ENCODE measurements at regions not wholly inside any gene's neighbourhood (a gene's known extent, or its start where the extent isn't known, plus 50 kb on each side); places are given as distances from the start of the nearest gene placed in this dataset.

DNA sequence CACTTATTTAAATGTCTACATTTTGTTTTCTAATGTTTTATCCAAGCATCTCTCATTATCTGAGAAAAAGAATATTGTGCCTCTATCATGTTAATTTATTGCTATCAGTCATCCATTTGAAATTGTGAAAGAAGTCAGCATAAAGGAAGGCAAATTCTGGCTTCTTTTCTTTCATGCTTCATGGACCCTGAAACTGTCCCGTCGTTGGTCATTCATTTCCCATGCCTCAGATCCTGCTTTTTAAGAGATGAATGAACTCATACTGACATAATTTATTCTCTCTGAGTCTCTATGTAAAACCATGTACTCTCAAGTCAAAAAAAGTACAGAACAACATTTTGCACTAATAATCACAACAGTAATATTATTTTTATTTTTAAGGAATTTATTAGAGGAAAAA, 2512.0 kb downstream of the PCDH9 start:
- Histone ChIP-seq H3K4me3 (no peak overlapping the region), H3K27me3 (replicated peaks; ENCODE audit: insufficient read depth) (no peaks in the 10 kb centered on the region), H3K36me3 (no peaks in the 10 kb centered on the region), H3K4me1 (replicated peaks) (no peaks in the 10 kb centered on the region), H3K9me3 (no peaks in the 10 kb centered on the region), H3K27ac (no peak overlapping the region)
- 83% methylated on average over 2 of the region's 2 CpGs for WGBS
- TF ChIP-seq, protein P1, sequence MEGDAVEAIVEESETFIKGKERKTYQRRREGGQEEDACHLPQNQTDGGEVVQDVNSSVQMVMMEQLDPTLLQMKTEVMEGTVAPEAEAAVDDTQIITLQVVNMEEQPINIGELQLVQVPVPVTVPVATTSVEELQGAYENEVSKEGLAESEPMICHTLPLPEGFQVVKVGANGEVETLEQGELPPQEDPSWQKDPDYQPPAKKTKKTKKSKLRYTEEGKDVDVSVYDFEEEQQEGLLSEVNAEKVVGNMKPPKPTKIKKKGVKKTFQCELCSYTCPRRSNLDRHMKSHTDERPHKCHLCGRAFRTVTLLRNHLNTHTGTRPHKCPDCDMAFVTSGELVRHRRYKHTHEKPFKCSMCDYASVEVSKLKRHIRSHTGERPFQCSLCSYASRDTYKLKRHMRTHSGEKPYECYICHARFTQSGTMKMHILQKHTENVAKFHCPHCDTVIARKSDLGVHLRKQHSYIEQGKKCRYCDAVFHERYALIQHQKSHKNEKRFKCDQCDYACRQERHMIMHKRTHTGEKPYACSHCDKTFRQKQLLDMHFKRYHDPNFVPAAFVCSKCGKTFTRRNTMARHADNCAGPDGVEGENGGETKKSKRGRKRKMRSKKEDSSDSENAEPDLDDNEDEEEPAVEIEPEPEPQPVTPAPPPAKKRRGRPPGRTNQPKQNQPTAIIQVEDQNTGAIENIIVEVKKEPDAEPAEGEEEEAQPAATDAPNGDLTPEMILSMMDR (IDR thresholded peaks at IDR 0.05): no peak
- TF ChIP-seq POLR2A (IDR thresholded peaks at IDR 0.05) (no peak), POLR2AphosphoS5 (IDR thresholded peaks at IDR 0.05) (no peak)
- intact Hi-C loops (cut with DNase I): no loop called here
- no peak for DNase-seq (ENCODE audit: low spot score)

DNA sequence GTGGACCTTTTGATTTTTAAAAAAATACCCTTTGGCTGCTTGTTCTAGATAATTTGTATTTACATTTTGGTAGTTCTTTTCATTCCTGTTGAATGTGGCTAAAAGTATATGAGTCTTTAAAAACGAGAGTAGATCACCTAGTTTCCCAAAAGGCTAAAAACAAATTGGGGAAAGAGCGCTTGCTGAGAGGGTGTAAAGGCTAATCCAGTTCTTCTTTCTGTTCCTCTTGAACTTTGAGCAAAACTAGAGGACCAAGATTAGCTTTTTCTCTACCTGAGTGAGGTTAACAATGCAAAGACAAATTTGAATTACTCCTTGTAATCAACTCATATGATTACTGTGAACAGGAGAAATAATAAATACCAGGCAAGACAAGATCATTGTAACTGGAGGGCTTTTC, 2513.2 kb downstream of the PCDH9 start:
- Histone ChIP-seq H3K27me3 (replicated peaks; ENCODE audit: insufficient read depth) (no peaks in the 10 kb centered on the region), H3K9me3 (no peaks in the 10 kb centered on the region), H3K4me1 (replicated peaks) (no peaks in the 10 kb centered on the region), H3K4me3 (no peak overlapping the region), H3K27ac (no peak overlapping the region), H3K36me3 (no peaks in the 10 kb centered on the region)
- intact Hi-C loops (cut with DNase I): no loop called here
- no peak for DNase-seq (ENCODE audit: low spot score)
- TF ChIP-seq, protein P1 (IDR thresholded peaks at IDR 0.05): no peak
- TF ChIP-seq POLR2A (IDR thresholded peaks at IDR 0.05) (no peak), POLR2AphosphoS5 (IDR thresholded peaks at IDR 0.05) (no peak)
- WGBS: 48% methylated on average over 2 of the region's 2 CpGs

DNA sequence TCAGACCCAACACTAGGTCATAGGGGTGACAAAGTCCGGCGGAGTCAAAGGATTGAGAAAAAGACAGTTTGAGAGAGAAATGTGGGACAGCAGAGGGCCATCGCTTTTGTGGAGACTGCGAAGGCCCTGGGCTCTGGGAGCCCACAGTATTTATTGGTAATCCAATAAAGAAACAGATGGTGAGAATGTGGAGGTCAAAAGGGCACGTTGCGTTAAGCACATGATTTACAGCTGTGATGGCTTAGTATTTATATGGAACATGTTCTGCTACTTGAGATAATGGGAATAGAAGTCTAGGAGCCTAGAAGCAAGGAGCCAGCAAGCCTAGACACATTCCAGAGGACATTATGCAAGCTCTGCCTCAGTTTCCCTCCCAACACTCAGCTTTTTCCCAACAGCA, 2521.1 kb downstream of the PCDH9 start:
- H3K4me3 ChIP-seq: no peak overlapping the region
- intact Hi-C loops (cut with DNase I): no loop called here
- H3K4me1 ChIP-seq (replicated peaks): no peaks in the 10 kb centered on the region
- no peak overlapping the region for H3K27ac ChIP-seq
- no peak for DNase-seq (ENCODE audit: low spot score)
- WGBS: 36% methylated on average over 6 of the region's 6 CpGs
- TF ChIP-seq POLR2AphosphoS5 (IDR thresholded peaks at IDR 0.05) (no peak), POLR2A (IDR thresholded peaks at IDR 0.05) (no peak)
- TF ChIP-seq, protein P1 (IDR thresholded peaks at IDR 0.05): no peak
- no peaks in the 10 kb centered on the region for H3K36me3 ChIP-seq
- no peaks in the 10 kb centered on the region for H3K9me3 ChIP-seq
- H3K27me3 ChIP-seq (replicated peaks; ENCODE audit: insufficient read depth): no peaks in the 10 kb centered on the region

DNA sequence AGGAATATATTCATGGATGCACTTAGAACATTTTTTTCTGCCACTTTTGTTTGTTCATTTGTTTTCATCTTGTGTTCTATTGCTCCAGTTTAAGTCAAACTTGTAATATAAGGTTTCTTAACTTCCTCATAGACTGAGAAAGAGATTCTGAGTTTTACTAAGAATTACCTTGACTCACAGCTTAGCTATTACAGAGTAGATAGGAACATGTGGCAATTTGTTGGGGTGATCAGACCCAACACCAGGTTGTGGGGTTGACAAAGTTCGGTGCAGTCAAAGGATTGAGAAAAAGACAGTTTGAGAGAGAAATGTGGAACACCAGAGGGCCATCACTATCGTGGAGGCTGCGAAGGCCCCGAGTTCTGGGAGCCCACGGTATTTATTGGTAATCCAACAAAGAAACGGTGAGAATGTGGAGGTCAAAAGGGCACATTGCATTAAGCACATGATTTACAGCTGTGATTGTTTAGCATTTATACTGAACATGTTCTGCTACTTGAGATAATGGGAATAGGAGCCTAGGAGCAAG, 2526.0 kb downstream of the PCDH9 start:
- no peak overlapping the region for H3K4me3 ChIP-seq
- WGBS: 43% methylated on average over 6 of the region's 6 CpGs
- H3K27ac ChIP-seq: no peak overlapping the region
- no peaks in the 10 kb centered on the region for H3K4me1 ChIP-seq (replicated peaks)
- no peaks in the 10 kb centered on the region for H3K36me3 ChIP-seq
- DNase-seq (ENCODE audit: low spot score): no peak
- TF ChIP-seq POLR2A (IDR thresholded peaks at IDR 0.05) (no peak), POLR2AphosphoS5 (IDR thresholded peaks at IDR 0.05) (no peak)
- TF ChIP-seq, protein P1 (IDR thresholded peaks at IDR 0.05): no peak
- intact Hi-C loops (cut with DNase I): no loop called here
- no peaks in the 10 kb centered on the region for H3K27me3 ChIP-seq (replicated peaks; ENCODE audit: insufficient read depth)
- H3K9me3 ChIP-seq: no peaks in the 10 kb centered on the region

DNA sequence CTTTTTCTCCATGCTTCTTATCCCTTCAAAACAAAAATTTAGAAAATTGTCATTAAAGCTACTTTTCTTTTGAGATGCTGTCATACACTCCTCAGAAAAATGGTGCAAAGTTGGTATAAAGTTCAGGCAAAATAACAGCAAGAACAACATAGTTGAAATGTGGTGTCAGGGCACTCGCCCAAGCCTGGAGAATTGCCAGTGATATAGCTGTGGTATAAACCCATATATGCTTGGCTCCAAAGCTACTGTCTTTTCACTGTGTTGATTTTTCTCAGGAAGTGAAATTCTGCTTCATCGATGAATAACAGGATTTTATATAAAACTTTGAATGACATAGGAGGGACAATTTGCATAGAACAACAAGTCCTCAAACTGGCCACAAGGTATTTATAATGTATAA, 2532.9 kb downstream of the PCDH9 start:
- H3K27ac ChIP-seq: no peak overlapping the region
- H3K36me3 ChIP-seq: no peaks in the 10 kb centered on the region
- H3K4me1 ChIP-seq (replicated peaks): no peaks in the 10 kb centered on the region
- WGBS: 41% methylated on average over 2 of the region's 2 CpGs
- no peaks in the 10 kb centered on the region for H3K27me3 ChIP-seq (replicated peaks; ENCODE audit: insufficient read depth)
- H3K4me3 ChIP-seq: no peak overlapping the region
- H3K9me3 ChIP-seq: no peaks in the 10 kb centered on the region
- TF ChIP-seq POLR2A (IDR thresholded peaks at IDR 0.05) (no peak), POLR2AphosphoS5 (IDR thresholded peaks at IDR 0.05) (no peak)
- TF ChIP-seq, protein P1 (IDR thresholded peaks at IDR 0.05): no peak
- DNase-seq (ENCODE audit: low spot score): no peak
- intact Hi-C loops (cut with DNase I): no loop called here

Data from prostate gland (tissue), 2 donors.